ENCODE measurements at regions not wholly inside any gene's neighbourhood (a gene's known extent, or its start where the extent isn't known, plus 50 kb on each side); places are given as distances from the start of the nearest gene placed in this dataset.

- intact Hi-C loops (cut with DNase I, micrococcal nuclease), result no loop called here
- ATAC-seq, result no peak
- DNase-seq, result no peak
Measured at GRCh38 chr5:122702524-122702875, 72.4 kb upstream of the SNX2 start.

DNA sequence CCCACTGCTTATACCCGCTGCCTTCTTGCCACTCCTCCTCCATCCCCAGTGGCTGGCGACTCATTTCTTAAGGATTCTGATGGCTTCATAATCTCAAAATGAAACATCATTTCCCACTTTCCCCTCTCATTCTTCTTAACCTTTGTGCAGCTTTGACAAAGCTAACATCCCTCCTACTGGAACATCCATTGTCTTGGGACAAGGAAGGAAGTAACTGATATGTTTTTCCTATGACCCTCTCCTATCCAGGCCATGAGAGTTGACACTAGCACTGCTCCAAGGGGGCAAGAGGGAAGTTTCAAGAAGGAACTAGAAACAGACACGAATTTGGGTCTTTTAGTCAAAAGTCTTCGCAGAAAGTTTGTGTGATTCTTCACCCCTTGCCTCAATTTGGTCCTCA, 71.7 kb upstream of the SNX2 start:
- intact Hi-C loops (cut with DNase I, micrococcal nuclease), result no loop called here
- no peak for ATAC-seq
- no peak for DNase-seq

GRCh38 chr5:122704247-122705036, 70.4 kb upstream of the SNX2 start:
- DNase-seq, result no peak
- intact Hi-C loops (cut with DNase I, micrococcal nuclease), result no loop called here
- peak; percentile 64 for ATAC-seq

DNA sequence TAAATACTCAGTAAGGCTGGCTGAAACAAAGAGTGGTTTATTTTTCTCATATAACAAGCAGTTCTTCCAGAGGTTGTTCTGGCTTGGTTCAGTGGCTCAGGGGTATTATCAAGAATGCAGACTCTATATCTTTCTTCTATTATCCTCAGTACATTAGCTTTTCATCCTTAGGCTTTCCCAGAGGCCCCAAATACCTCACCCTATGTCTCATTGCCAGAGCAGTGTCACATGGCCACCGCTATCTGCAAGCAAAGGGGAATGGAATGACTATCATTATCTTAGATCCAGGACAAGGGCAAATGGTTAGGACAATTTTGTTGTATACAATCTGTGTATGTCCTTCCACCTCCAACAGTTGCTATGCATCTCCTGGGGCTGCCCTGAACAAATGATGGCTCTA, 69.0 kb upstream of the SNX2 start:
- DNase-seq, result no peak
- ATAC-seq, result no peak
- intact Hi-C loops (cut with DNase I, micrococcal nuclease), result no loop called here

- intact Hi-C loops (cut with DNase I, micrococcal nuclease), result no loop called here
- ATAC-seq, result no peak
Measured at GRCh38 chr5:122707796-122708195, 67.1 kb upstream of the SNX2 start.

DNA sequence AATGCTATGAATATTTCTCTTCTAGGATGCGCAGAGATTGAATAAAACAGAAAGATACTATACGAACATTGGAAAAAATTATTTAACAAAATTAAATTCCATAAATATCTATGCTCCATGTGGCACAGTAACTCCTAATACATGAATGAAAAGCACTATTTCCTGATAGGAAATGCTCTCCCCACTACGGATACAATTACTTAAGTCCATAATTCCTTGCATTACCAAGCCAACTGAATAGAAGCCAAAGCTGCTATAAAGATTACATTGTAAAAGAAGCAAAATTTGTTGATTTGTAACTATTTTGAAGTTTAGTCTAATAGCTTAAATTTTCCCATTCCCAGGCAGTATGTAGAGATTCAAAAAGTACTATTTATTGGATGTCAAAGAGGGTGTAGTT, 61.8 kb upstream of the SNX2 start:
- intact Hi-C loops (cut with DNase I, micrococcal nuclease), result no loop called here
- ATAC-seq, result no peak

More at GRCh38 chr5:122707796-122708195, 67.1 kb upstream of the SNX2 start:
- no peak for DNase-seq

DNA sequence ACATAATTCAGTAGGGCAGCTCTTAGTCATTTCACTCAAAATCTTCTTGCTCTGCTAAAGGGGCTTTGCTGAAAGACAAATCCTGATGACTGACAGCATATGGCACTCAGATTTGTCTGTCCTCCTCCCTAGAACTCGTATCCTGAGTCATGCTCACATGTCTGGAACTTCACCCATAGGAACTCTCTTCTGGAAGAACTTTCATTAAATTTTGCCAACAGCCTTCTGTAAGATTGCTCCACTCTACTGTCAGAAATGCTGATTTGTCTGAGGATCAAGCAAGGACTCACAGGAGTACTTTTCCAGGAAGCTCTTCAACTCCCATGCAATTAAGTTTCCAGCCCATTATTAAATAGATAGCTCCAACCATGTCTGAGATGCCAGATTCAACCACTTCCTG, 59.8 kb upstream of the SNX2 start:
- DNase-seq (no peak), ATAC-seq (no peak)
- intact Hi-C loops (cut with DNase I, micrococcal nuclease), result no loop called here

More for the DNA sequence above, 61.8 kb upstream of the SNX2 start:
- no peak for DNase-seq

DNA sequence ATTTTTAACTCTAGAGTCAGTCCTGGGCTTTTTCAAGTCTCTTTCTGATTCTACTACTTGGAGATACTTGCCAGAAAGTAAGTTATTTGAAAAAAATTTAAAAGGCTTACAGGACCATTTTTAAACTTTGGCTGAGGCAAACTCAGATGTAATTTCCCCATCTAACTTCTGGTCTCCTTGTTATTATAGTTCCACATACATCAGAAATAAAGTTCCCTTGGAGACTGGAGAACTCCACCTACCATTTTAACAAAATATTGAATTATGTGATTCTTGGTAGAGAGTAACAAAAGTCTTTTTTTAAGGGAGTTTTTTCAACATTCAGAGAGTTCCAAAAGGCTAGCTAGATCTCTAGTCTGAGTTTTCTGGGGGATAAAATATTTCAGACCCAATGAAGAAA, 56.3 kb upstream of the SNX2 start:
- intact Hi-C loops (cut with DNase I, micrococcal nuclease), result no loop called here
- ATAC-seq, result no peak
- DNase-seq, result no peak

GRCh38 chr5:122719991-122720746, 54.7 kb upstream of the SNX2 start:
- ATAC-seq, result no peak
- DNase-seq, result no peak
- intact Hi-C loops (cut with DNase I, micrococcal nuclease), result no loop called here

DNA sequence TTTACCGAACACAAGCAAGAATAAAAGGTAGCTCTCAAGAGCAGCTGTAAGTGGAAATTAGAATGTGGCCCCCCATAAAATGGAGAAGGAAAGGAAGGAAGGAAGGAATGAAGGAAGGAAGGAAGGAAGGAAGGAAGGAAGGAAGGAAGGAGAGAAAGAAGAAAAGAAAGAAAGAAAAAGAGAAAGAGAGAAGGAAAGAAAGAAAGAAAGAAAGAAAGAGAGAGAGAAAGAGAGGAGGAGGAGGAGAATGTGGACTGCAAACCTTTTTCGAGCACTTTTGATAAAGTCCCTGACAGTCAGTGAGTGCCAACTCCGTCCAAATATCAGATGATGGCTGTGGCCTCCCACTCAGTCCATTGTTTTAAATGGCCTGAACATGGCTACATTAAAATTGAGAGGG, 53.8 kb upstream of the SNX2 start:
- DNase-seq, result no peak
- intact Hi-C loops (cut with DNase I, micrococcal nuclease), result no loop called here

DNA sequence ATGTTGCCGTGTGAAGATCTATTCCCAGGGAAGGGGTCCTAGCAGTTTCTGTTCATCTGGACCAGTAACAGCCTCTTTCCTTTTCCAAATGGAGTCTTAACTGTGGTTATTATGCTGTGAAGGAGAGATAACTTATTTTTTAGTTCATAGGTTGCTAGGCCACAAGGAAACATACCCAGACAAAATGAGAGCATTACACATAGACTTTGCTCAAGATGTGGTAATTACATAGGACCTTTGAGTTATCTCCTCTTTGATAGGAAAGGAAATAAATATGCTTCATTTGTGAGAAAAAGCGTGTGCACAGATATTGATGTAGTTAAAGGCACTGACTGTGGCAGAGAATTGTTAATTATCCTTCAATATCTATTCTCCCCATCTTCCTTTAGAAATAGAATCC, 52.5 kb upstream of the SNX2 start:
- intact Hi-C loops (cut with DNase I, micrococcal nuclease), result no loop called here
- no peak for DNase-seq
- ATAC-seq, result no peak

More for the DNA sequence above, 53.8 kb upstream of the SNX2 start:
- no peak for ATAC-seq

DNA sequence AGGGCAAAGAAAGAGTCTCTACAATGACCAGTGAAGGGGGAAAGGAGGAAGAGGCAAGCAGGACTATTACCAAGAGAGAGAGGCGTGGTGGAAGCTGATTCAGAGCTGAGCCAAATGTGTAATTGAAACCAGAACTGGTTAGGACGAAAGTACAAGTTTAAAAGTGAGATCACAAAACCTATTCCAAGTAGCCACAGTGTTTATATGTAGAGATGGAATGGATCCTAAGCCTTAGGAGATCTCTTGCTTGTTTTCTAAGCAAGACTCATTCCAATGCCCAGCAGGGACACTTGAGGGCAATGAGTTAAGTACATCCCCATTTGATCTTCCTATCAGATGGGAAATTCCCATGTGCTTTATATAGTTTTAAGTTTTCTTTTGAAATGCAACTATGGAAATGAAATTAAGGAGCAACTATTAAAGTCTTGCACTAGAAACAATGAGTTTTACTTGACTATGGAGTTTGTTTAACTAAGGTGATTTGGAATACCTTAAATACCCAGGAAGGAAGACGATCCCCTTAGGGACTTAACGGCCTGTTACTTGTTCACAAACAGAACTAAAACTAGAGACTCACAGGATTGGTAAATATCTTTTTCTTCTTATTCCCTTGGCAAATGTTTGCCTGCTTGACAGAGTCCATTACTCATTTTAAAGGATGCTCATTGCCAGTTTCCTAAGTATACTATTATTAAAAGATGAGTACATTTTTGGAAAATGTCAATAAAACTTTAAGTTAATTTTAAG, 51.1 kb upstream of the SNX2 start:
- DNase-seq (no peak), ATAC-seq (no peak)
- intact Hi-C loops (cut with DNase I, micrococcal nuclease), result no loop called here
